ENCODE measurements at regions not wholly inside any gene's neighbourhood (a gene's known extent, or its start where the extent isn't known, plus 50 kb on each side); places are given as distances from the start of the nearest gene placed in this dataset.

DNA sequence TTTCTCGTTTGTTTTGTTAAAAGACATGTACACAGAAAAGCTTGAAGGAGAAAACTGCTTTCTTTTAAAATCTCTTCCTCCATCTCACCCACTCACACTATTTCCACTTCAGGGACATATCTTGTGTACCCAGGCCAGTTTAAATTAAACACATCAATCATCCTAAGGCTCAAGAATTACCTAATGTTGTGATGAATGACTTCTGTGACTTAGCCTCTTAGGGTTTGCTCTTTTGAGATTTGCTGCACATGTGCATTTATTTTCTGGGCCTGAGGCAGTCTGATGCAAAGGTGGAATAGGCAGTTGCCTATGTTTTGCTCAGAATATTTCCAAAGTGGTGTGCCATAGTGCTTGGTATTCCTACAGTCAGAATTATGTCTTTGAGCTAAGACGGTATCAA lies 439.9 kb upstream of the CHD1 start:
- H4K91ac ChIP-seq (ENCODE audit: insufficient read length, low read depth, low read length) = no peak overlapping the region
- no peaks in the 10 kb centered on the region for H4K20me1 ChIP-seq (ENCODE audit: control insufficient read depth, insufficient read depth, insufficient read length)
- H3K9ac ChIP-seq (ENCODE audit: extremely low read depth, insufficient read length, low read length) = no peak overlapping the region
- no peaks in the 10 kb centered on the region for H3K4me1 ChIP-seq (ENCODE audit: insufficient read depth, low read length)
- H2BK120ac ChIP-seq (ENCODE audit: low read depth, low read length, poor library complexity, severe bottlenecking) = no peak overlapping the region
- H3K4me2 ChIP-seq (ENCODE audit: insufficient read depth, insufficient read length, low read length) = no peak overlapping the region
- H3K27me3 ChIP-seq (ENCODE audit: insufficient read depth, low read length) = no peaks in the 10 kb centered on the region
- whole genome bisulfite sequencing (ENCODE audit: extremely low coverage, insufficient read length, low lambda C conversion rate) = no CpG with 5 or more reads among the region's 2 CpGs
- Mint-ChIP-seq H3K36me3 (ENCODE audit: insufficient read depth in 1 of 3, low read depth in 3 of 3) (no peaks in the 10 kb centered on the region), H3K4me1 (peaks cover 3 to 4% of the 10 kb centered on the region in 2 experiments), H3K27me3 (ENCODE audit: low read depth) (no peaks in the 10 kb centered on the region), H3K27ac (no peak overlapping the region), H3K9me3 (no peaks in the 10 kb centered on the region; a peak in 1 of 5 replicates), H3K4me3 (no peak overlapping the region)
- H2AFZ ChIP-seq (ENCODE audit: low read length) = no peak overlapping the region
- no peak overlapping the region for H2AK5ac ChIP-seq (ENCODE audit: insufficient read length, low read length)
- no peak overlapping the region for H4K8ac ChIP-seq (replicated peaks; ENCODE audit: insufficient read length, low read depth, low read length)
- TF ChIP-seq, protein P1, sequence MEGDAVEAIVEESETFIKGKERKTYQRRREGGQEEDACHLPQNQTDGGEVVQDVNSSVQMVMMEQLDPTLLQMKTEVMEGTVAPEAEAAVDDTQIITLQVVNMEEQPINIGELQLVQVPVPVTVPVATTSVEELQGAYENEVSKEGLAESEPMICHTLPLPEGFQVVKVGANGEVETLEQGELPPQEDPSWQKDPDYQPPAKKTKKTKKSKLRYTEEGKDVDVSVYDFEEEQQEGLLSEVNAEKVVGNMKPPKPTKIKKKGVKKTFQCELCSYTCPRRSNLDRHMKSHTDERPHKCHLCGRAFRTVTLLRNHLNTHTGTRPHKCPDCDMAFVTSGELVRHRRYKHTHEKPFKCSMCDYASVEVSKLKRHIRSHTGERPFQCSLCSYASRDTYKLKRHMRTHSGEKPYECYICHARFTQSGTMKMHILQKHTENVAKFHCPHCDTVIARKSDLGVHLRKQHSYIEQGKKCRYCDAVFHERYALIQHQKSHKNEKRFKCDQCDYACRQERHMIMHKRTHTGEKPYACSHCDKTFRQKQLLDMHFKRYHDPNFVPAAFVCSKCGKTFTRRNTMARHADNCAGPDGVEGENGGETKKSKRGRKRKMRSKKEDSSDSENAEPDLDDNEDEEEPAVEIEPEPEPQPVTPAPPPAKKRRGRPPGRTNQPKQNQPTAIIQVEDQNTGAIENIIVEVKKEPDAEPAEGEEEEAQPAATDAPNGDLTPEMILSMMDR (conservative IDR thresholded peaks at IDR 0.05) = no peak
- no peak overlapping the region for H2BK20ac ChIP-seq (ENCODE audit: low read depth, low read length, poor library complexity, severe bottlenecking)
- DNase-seq = no peak
- H4K5ac ChIP-seq (ENCODE audit: insufficient read length, low read depth, low read length) = no peak overlapping the region
- H3K27ac ChIP-seq (ENCODE audit: insufficient read length, low read depth, low read length) = no peak overlapping the region
- no peak overlapping the region for H2BK12ac ChIP-seq (ENCODE audit: insufficient read length, low read depth, low read length)
- H2BK5ac ChIP-seq (ENCODE audit: insufficient read length, low read length) = no peak overlapping the region
- H3K4ac ChIP-seq (ENCODE audit: low read depth, low read length) = no peak overlapping the region
- no peaks in the 10 kb centered on the region for H3K79me1 ChIP-seq (ENCODE audit: insufficient read depth, low read depth, low read length, poor library complexity, severe bottlenecking)
- H3T11ph ChIP-seq (ENCODE audit: low read length) = no peak overlapping the region
- H3K23me2 ChIP-seq (ENCODE audit: insufficient read length, low read depth, low read length, poor library complexity, severe bottlenecking) = no peaks in the 10 kb centered on the region
- H3K79me2 ChIP-seq (ENCODE audit: insufficient read depth, low read length) = no peaks in the 10 kb centered on the region
- no peak overlapping the region for H3K18ac ChIP-seq (ENCODE audit: insufficient read length, low read depth, low read length)
- H3K23ac ChIP-seq (ENCODE audit: insufficient read length, low read depth, low read length) = no peak overlapping the region
- H3K9me3 ChIP-seq (ENCODE audit: control insufficient read depth, low read depth, low read length) = no peaks in the 10 kb centered on the region
- H3K14ac ChIP-seq (ENCODE audit: insufficient read depth, low read length) = no peak overlapping the region
- no peak overlapping the region for H2BK15ac ChIP-seq (ENCODE audit: low read depth, low read length)
- H3K56ac ChIP-seq (ENCODE audit: insufficient read length, low read depth, low read length) = no peak overlapping the region
